ENCODE measurements at regions not wholly inside any gene's neighbourhood (a gene's known extent, or its start where the extent isn't known, plus 50 kb on each side); places are given as distances from the start of the nearest gene placed in this dataset.
A peak's percentile ranks its signal among the peaks of the same experiment; 100 is the strongest.

GRCh38 chr4:58611012-58611411 lies 1500.8 kb upstream of the IGFBP7 start:
- DNase-seq (ENCODE audit: low read depth): no peak
- no peak overlapping the region for H3K4me3 ChIP-seq (ENCODE audit: low read depth, low read length)
- TF ChIP-seq CTCF (conservative IDR thresholded peaks at IDR 0.05; ENCODE audit: low read depth, low read length): no peak

- no peak overlapping the region for H3K4me3 ChIP-seq (ENCODE audit: low read depth, low read length)
- DNase-seq (ENCODE audit: low read depth): no peak
- no peak for TF ChIP-seq CTCF (conservative IDR thresholded peaks at IDR 0.05; ENCODE audit: low read depth, low read length)
Observed at GRCh38 chr4:58606303-58606702, 1496.1 kb upstream of the IGFBP7 start.

DNA sequence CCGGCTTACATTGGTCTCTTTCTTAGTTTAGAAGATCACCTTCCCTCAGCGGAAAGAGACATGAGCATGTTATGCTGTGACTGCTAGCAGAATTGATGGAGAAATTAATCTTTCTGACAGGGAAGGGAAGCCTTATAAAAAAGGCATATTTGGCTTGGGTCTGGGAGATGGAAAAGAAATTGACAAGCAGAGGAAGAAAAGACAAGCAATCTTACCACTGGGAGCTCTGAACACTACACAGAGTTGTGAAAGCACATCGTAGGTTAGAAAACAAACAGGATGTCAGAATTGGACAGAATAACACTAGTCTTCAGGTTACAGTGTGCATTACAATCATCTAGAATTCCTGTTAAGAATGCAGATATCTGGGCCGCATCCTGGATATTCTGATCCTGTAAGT lies 1493.8 kb upstream of the IGFBP7 start:
- no peak for TF ChIP-seq CTCF (conservative IDR thresholded peaks at IDR 0.05; ENCODE audit: low read depth, low read length)
- no peak overlapping the region for H3K4me3 ChIP-seq (ENCODE audit: low read depth, low read length)
- DNase-seq (ENCODE audit: low read depth): no peak

DNA sequence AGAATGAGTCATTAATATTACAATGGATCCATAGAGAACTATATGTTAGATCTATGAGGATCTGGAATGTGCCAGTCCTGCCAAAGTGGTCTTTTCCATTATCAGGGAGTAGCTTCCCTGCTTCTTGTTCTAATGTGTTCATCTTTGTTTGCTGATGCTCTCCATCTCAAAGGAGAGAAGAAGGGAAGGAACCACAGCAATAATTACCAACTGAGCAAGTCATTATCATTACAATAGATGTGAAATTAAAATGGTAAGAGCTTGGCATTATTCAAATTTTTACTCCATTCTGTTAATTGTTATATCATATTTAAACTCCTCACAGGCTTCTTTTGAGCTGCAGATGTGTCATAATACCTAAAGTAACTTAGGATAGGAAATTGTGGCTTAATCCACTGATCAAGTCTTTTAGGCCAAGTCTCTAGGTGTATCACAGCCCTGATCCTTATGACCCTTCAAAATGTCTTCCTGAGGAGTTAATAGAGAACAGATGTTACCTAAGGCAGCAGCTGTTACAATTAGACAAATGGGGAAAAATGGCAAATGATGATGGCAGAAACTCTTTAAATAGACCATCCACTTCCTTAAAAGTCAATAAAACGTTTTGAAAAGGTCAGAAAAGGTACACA lies 1492.7 kb upstream of the IGFBP7 start:
- H3K4me3 ChIP-seq (ENCODE audit: low read depth, low read length): no peak overlapping the region
- no peak for TF ChIP-seq CTCF (conservative IDR thresholded peaks at IDR 0.05; ENCODE audit: low read depth, low read length)
- DNase-seq (ENCODE audit: low read depth): no peak

GRCh38 chr4:58602022-58602421 lies 1491.8 kb upstream of the IGFBP7 start:
- TF ChIP-seq CTCF (conservative IDR thresholded peaks at IDR 0.05; ENCODE audit: low read depth, low read length): no peak

DNA sequence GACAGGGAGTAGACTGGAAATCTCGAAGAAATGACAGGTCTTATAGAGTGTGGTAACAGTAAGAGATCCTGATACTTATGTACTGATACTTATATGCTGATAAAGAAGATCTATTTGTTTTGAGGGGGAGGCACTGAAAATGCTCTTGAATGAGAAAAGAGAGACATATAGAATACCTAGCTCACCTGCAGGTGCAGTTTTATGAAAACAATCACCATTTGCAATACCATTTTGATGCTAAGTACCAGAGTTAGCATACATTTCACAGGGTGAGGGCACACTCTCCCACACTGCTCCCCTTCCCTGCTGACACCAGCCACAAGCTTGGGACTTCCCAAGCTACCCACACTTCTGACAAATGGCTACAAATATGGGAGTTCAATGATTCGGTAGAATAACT lies 1490.1 kb upstream of the IGFBP7 start:
- no peak for DNase-seq (ENCODE audit: low read depth)
- no peak overlapping the region for H3K4me3 ChIP-seq (ENCODE audit: low read depth, low read length)
- TF ChIP-seq CTCF (conservative IDR thresholded peaks at IDR 0.05; ENCODE audit: low read depth, low read length): no peak

More at GRCh38 chr4:58602022-58602421, 1491.8 kb upstream of the IGFBP7 start:
- no peak overlapping the region for H3K4me3 ChIP-seq (ENCODE audit: low read depth, low read length)
- no peak for DNase-seq (ENCODE audit: low read depth)

GRCh38 chr4:58590722-58591121 lies 1480.5 kb upstream of the IGFBP7 start:
- TF ChIP-seq CTCF (conservative IDR thresholded peaks at IDR 0.05; ENCODE audit: low read depth, low read length): no peak
- peak; percentile 6 for DNase-seq (ENCODE audit: low read depth)
- H3K4me3 ChIP-seq (ENCODE audit: low read depth, low read length): no peak overlapping the region
